Coronary artery (tissue), 2 donors: ENCODE measurements at regions not wholly inside any gene's neighbourhood (a gene's known extent, or its start where the extent isn't known, plus 50 kb on each side); places are given as distances from the start of the nearest gene placed in this dataset.

Experiments
- DNase-seq: peaks from one replicate; pipeline ENCODE4 v3.0.0-alpha.2; 2017; ENCODE audit warnings: low spot score
- H3K27ac ChIP-seq, 2 donors: fragments of 200-600 bp; sonication (generic); one replicate each; pipeline ENCODE4 v1.5.1; 2016 to 2019
- H3K4me3 ChIP-seq: fragments of 200-600 bp; sonication (generic); 2 replicates; pipeline ENCODE4 v1.5.1; 2016; ENCODE audit warnings: mild to moderate bottlenecking, moderate library complexity
- TF ChIP-seq, protein P1 (sequence below): fragments of 200-600 bp; sonication (generic); IDR thresholded peaks from one replicate; pipeline ENCODE4 v1.5.1; 2019; ENCODE audit warnings: antibody characterized with exemption

- no peak for DNase-seq
- TF ChIP-seq, protein P1, sequence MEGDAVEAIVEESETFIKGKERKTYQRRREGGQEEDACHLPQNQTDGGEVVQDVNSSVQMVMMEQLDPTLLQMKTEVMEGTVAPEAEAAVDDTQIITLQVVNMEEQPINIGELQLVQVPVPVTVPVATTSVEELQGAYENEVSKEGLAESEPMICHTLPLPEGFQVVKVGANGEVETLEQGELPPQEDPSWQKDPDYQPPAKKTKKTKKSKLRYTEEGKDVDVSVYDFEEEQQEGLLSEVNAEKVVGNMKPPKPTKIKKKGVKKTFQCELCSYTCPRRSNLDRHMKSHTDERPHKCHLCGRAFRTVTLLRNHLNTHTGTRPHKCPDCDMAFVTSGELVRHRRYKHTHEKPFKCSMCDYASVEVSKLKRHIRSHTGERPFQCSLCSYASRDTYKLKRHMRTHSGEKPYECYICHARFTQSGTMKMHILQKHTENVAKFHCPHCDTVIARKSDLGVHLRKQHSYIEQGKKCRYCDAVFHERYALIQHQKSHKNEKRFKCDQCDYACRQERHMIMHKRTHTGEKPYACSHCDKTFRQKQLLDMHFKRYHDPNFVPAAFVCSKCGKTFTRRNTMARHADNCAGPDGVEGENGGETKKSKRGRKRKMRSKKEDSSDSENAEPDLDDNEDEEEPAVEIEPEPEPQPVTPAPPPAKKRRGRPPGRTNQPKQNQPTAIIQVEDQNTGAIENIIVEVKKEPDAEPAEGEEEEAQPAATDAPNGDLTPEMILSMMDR: no peak
- Histone ChIP-seq H3K4me3 (no peak overlapping the region), H3K27ac (no peak overlapping the region)
Measured at GRCh38 chr5:110195288-110195687, 505.6 kb downstream of the MAN2A1 start.

GRCh38 chr5:110201791-110202190 lies 512.1 kb downstream of the MAN2A1 start:
- no peak overlapping the region for H3K27ac ChIP-seq
- TF ChIP-seq, protein P1: no peak
- H3K4me3 ChIP-seq: no peak overlapping the region
- no peak for DNase-seq

- Histone ChIP-seq H3K27ac (no peak overlapping the region), H3K4me3 (no peak overlapping the region)
- TF ChIP-seq, protein P1: no peak
- no peak for DNase-seq
Measured at GRCh38 chr5:110203661-110204060, 513.9 kb downstream of the MAN2A1 start.

GRCh38 chr5:110209401-110209800 lies 517.1 kb downstream of the TMEM232 start:
- no peak overlapping the region for H3K27ac ChIP-seq
- no peak for DNase-seq
- H3K4me3 ChIP-seq: no peak overlapping the region
- TF ChIP-seq, protein P1: no peak

GRCh38 chr5:110218981-110219380 lies 507.5 kb downstream of the TMEM232 start:
- TF ChIP-seq, protein P1: no peak

GRCh38 chr5:110219769-110220168 lies 506.7 kb downstream of the TMEM232 start:
- TF ChIP-seq, protein P1: no peak
- H3K4me3 ChIP-seq: no peak overlapping the region
- no peak overlapping the region for H3K27ac ChIP-seq
- no peak for DNase-seq

More at GRCh38 chr5:110218981-110219380, 507.5 kb downstream of the TMEM232 start:
- Histone ChIP-seq H3K27ac (no peak overlapping the region), H3K4me3 (no peak overlapping the region)
- no peak for DNase-seq

GRCh38 chr5:110221036-110221435 lies 505.4 kb downstream of the TMEM232 start:
- Histone ChIP-seq H3K27ac (no peak overlapping the region), H3K4me3 (no peak overlapping the region)
- no peak for DNase-seq
- TF ChIP-seq, protein P1: no peak
